Sigmoid colon (tissue), 4 donors: ENCODE measurements at regions not wholly inside any gene's neighbourhood (a gene's known extent, or its start where the extent isn't known, plus 50 kb on each side); places are given as distances from the start of the nearest gene placed in this dataset.

Experiments used
- CTCF ChIP-seq, 4 experiments: fragments of 450-650 bp in 3 of 4; fragments of 200-600 bp in 1 of 4; IDR thresholded peaks; one replicate each; pipeline ENCODE4 v1.5.1; 2016 to 2019; ENCODE audit warnings: antibody characterized with exemption in 4 of 4, mild to moderate bottlenecking in 3 of 4, moderate library complexity in 2 of 4
- POLR2AphosphoS5 ChIP-seq, 4 donors: sonication (generic); formaldehyde crosslinking; IDR thresholded peaks; one replicate each; pipeline ENCODE4 v1.6.1; 2017; ENCODE audit warnings: antibody characterized with exemption in 4 of 4

- TF ChIP-seq POLR2AphosphoS5 (IDR thresholded peaks at IDR 0.05), result no peak
- no peak for TF ChIP-seq CTCF (IDR thresholded peaks at IDR 0.05)
Observed at GRCh38 chr3:87968668-87969067, 90.1 kb downstream of the CGGBP1 start.
